NCI-H526 treated with DMSO at 0.1 percent for 48 hours (cell line): ENCODE measurements at regions not wholly inside any gene's neighbourhood (a gene's known extent, or its start where the extent isn't known, plus 50 kb on each side); places are given as distances from the start of the nearest gene placed in this dataset.
"Not testable (repeated sequence)": the region's sequence is repeated elsewhere in the genome, so short reads cannot be mapped to it uniquely, and the experiment has no call there.

Experiments
- DNase-seq: peaks from one replicate; lab custom pipeline; 2025; lab: John Stamatoyannopoulos, UW

GRCh38 chr2:36163520-36164254, 191.9 kb upstream of the CRIM1 start:
- DNase-seq: no peak

- not testable (repeated sequence) for DNase-seq
Observed at GRCh38 chr2:36157093-36157492, 198.5 kb upstream of the CRIM1 start.

- no peak for DNase-seq
Observed at GRCh38 chr2:36147670-36148390, 207.7 kb upstream of the CRIM1 start.

GRCh38 chr2:36146765-36147164, 208.8 kb upstream of the CRIM1 start:
- DNase-seq: no peak

- DNase-seq: no peak
Observed at GRCh38 chr2:36140391-36140790, 215.2 kb upstream of the CRIM1 start.

- DNase-seq: no peak
Observed at GRCh38 chr2:36137612-36138011, 218.0 kb upstream of the CRIM1 start.

GRCh38 chr2:36134281-36134680, 221.3 kb upstream of the CRIM1 start:
- DNase-seq: no peak

GRCh38 chr2:36128359-36128758, 227.2 kb upstream of the CRIM1 start:
- no peak for DNase-seq

GRCh38 chr2:36125702-36126101, 229.9 kb upstream of the CRIM1 start:
- no peak for DNase-seq

GRCh38 chr2:36123995-36124394, 231.6 kb upstream of the CRIM1 start:
- DNase-seq: no peak

GRCh38 chr2:36097022-36097421, 258.6 kb upstream of the CRIM1 start:
- no peak for DNase-seq

- DNase-seq: not testable (repeated sequence)
Observed at GRCh38 chr2:36091844-36092741, 263.5 kb upstream of the CRIM1 start.

- DNase-seq: no peak
Observed at GRCh38 chr2:36088716-36089328, 266.8 kb upstream of the CRIM1 start.

- DNase-seq: no peak
Observed at GRCh38 chr2:36087344-36087743, 268.2 kb upstream of the CRIM1 start.

- DNase-seq: no peak
Observed at GRCh38 chr2:36079793-36080192, 275.8 kb upstream of the CRIM1 start.

- no peak for DNase-seq
Observed at GRCh38 chr2:36074008-36074407, 281.6 kb upstream of the CRIM1 start.

- DNase-seq: no peak
Observed at GRCh38 chr2:36071698-36072097, 283.9 kb upstream of the CRIM1 start.

GRCh38 chr2:36069074-36069473, 286.5 kb upstream of the CRIM1 start:
- DNase-seq: no peak

- no peak for DNase-seq
Observed at GRCh38 chr2:36068086-36068485, 287.5 kb upstream of the CRIM1 start.

GRCh38 chr2:36060133-36060532, 295.4 kb upstream of the CRIM1 start:
- DNase-seq: no peak

- no peak for DNase-seq
Observed at GRCh38 chr2:36059691-36060090, 295.9 kb upstream of the CRIM1 start.

- DNase-seq: no peak
Observed at GRCh38 chr2:36058953-36059352, 296.6 kb upstream of the CRIM1 start.
